ENCODE measurements at regions not wholly inside any gene's neighbourhood (a gene's known extent, or its start where the extent isn't known, plus 50 kb on each side); places are given as distances from the start of the nearest gene placed in this dataset.

DNA sequence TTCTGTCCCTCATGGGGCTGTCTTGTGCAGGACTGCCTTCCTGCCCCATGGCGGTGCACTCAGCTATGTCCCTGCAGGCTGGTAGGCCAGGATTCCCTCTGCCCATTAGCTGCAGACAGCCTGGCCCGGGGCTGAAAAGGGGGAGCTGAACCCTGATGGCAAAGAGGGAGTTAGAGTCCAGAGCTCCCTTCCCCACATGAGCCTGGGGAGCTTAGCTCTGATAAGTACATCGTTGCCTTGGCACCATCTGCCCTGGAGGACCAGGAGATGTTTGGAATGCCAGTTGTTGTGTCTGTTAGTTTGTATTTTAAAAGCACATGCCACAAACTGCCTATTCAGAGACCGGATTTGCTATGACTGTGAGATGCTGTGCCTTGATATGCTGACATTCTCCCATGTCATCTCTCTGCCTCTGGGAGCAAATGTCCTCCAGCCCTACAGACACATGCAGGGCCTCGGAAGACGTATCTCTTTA is 65.1 kb upstream of the AFF3 start:
- H3K27ac ChIP-seq: no peak overlapping the region
- no peaks in the 10 kb centered on the region for H3K4me1 ChIP-seq
- TF ChIP-seq, protein P1, sequence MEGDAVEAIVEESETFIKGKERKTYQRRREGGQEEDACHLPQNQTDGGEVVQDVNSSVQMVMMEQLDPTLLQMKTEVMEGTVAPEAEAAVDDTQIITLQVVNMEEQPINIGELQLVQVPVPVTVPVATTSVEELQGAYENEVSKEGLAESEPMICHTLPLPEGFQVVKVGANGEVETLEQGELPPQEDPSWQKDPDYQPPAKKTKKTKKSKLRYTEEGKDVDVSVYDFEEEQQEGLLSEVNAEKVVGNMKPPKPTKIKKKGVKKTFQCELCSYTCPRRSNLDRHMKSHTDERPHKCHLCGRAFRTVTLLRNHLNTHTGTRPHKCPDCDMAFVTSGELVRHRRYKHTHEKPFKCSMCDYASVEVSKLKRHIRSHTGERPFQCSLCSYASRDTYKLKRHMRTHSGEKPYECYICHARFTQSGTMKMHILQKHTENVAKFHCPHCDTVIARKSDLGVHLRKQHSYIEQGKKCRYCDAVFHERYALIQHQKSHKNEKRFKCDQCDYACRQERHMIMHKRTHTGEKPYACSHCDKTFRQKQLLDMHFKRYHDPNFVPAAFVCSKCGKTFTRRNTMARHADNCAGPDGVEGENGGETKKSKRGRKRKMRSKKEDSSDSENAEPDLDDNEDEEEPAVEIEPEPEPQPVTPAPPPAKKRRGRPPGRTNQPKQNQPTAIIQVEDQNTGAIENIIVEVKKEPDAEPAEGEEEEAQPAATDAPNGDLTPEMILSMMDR (IDR thresholded peaks at IDR 0.05): no peak
- intact Hi-C loops (cut with DNase I): no loop called here
- H3K27me3 ChIP-seq (ENCODE audit: low read depth): no peaks in the 10 kb centered on the region
- DNase-seq (no peak), ATAC-seq (no peak)
- no peak overlapping the region for H3K4me3 ChIP-seq
- no peaks in the 10 kb centered on the region for H3K36me3 ChIP-seq
- no peaks in the 10 kb centered on the region for H3K9me3 ChIP-seq

DNA sequence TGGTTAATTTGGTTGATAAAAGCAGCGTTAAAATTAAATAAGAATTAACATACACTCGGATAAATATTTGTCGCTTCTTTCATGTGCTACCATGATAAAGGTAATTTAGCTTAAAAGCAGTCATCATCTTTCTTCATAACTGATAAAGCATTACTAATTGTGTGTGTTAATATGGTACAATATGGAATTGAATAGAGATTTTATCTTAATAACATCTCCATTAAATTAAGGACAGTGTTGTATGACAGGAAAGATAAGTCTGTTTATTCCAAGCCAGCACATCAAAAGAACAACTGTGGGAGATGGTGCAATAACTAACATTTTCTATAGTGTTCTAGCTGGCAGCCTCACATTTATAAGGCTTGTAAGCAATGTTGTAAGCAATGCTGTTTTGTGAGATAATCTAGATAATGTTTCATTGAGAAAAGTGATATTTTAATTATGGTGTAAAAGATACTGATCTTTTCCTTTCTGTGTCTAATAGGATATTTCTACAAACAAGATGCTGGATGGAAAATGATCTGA is 64.4 kb upstream of the AFF3 start:
- no peaks in the 10 kb centered on the region for H3K9me3 ChIP-seq
- no peak overlapping the region for H3K27ac ChIP-seq
- ATAC-seq: no peak
- H3K4me3 ChIP-seq: no peak overlapping the region
- no peaks in the 10 kb centered on the region for H3K4me1 ChIP-seq
- intact Hi-C loops (cut with DNase I): no loop called here
- no peak for DNase-seq
- TF ChIP-seq, protein P1 (IDR thresholded peaks at IDR 0.05): no peak
- no peaks in the 10 kb centered on the region for H3K27me3 ChIP-seq (ENCODE audit: low read depth)
- no peaks in the 10 kb centered on the region for H3K36me3 ChIP-seq

DNA sequence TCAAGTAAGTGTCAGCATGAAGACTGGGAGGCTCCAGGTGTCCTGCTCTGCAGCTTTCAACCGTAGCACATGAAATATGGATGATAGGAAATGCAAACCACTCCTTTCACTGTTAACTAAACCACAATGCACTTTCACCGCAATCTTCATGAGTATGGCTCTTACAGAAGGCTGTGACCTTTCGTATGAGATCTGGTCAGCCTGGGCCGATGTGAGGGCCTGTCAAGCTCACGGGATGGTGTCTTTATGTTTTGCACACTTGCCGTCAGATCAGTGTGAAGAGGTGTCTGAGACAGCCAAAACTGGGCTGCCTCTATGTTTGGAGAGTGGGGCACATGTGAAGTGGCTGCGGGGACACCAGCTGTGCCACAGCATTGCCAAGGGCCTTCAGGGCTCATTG is 62.8 kb upstream of the AFF3 start:
- DNase-seq (no peak), ATAC-seq (no peak)
- Histone ChIP-seq H3K9me3 (no peaks in the 10 kb centered on the region), H3K36me3 (no peaks in the 10 kb centered on the region), H3K27me3 (ENCODE audit: low read depth) (no peaks in the 10 kb centered on the region), H3K4me1 (no peaks in the 10 kb centered on the region), H3K4me3 (no peak overlapping the region), H3K27ac (no peak overlapping the region)
- intact Hi-C loops (cut with DNase I): no loop called here
- TF ChIP-seq, protein P1 (IDR thresholded peaks at IDR 0.05): no peak

GRCh38 chr2:100202567-100202966 is 60.2 kb upstream of the AFF3 start:
- TF ChIP-seq, protein P1 (IDR thresholded peaks at IDR 0.05): no peak
- no peak for ATAC-seq
- peaks cover 16% of the 10 kb centered on the region for H3K4me1 ChIP-seq
- H3K4me3 ChIP-seq: no peak overlapping the region
- no peak overlapping the region for H3K27ac ChIP-seq
- no peaks in the 10 kb centered on the region for H3K36me3 ChIP-seq
- H3K9me3 ChIP-seq: no peaks in the 10 kb centered on the region
- no peaks in the 10 kb centered on the region for H3K27me3 ChIP-seq (ENCODE audit: low read depth)
- intact Hi-C loops (cut with DNase I): no loop called here
- no peak for DNase-seq

GRCh38 chr2:100200985-100201384 is 58.6 kb upstream of the AFF3 start:
- TF ChIP-seq, protein P1 (IDR thresholded peaks at IDR 0.05): no peak
- intact Hi-C loops (cut with DNase I): no loop called here
- Histone ChIP-seq H3K27ac (no peak overlapping the region), H3K27me3 (ENCODE audit: low read depth) (no peaks in the 10 kb centered on the region), H3K36me3 (no peaks in the 10 kb centered on the region), H3K9me3 (no peaks in the 10 kb centered on the region), H3K4me3 (no peak overlapping the region), H3K4me1 (peaks cover 32% of the 10 kb centered on the region)
- DNase-seq (no peak), ATAC-seq (no peak)

GRCh38 chr2:100199421-100199820 is 57.0 kb upstream of the AFF3 start:
- Histone ChIP-seq H3K4me3 (no peak overlapping the region), H3K4me1 (peaks cover 48% of the 10 kb centered on the region), H3K9me3 (no peaks in the 10 kb centered on the region), H3K27ac (no peak overlapping the region), H3K36me3 (no peaks in the 10 kb centered on the region), H3K27me3 (ENCODE audit: low read depth) (no peaks in the 10 kb centered on the region)
- DNase-seq (no peak), ATAC-seq (no peak)
- TF ChIP-seq, protein P1 (IDR thresholded peaks at IDR 0.05): no peak
- intact Hi-C loops (cut with DNase I): no loop called here

Data from lower lobe of right lung (tissue), 2 donors.